OCI-LY1 (cell line): ENCODE measurements at regions not wholly inside any gene's neighbourhood (a gene's known extent, or its start where the extent isn't known, plus 50 kb on each side); places are given as distances from the start of the nearest gene placed in this dataset.

Experiments used
- CTCF ChIP-seq: fragments of 200-600 bp; sonication (generic), shearing (Covaris generic); IDR thresholded peaks from 2 replicates; pipeline ENCODE4 v1.5.1; 2017; ENCODE audit warnings: mild to moderate bottlenecking, antibody characterized with exemption, low read length, moderate library complexity, mixed read lengths
- EZH2 ChIP-seq: fragments of 200-600 bp; sonication (generic), shearing (Covaris generic); IDR thresholded peaks from 2 replicates; pipeline ENCODE4 v1.8.0; 2017; ENCODE audit warnings: borderline replicate concordance, mixed run types, mild to moderate bottlenecking, antibody characterized with exemption, low read length, moderate library complexity, mixed read lengths

- TF ChIP-seq CTCF, result no peak
- no peak for TF ChIP-seq EZH2
Observed at GRCh38 chr2:207243601-207244000, 77.9 kb upstream of the KLF7 start.
